HG03378 (cell line): ENCODE measurements at regions not wholly inside any gene's neighbourhood (a gene's known extent, or its start where the extent isn't known, plus 50 kb on each side); places are given as distances from the start of the nearest gene placed in this dataset.
"Not testable (repeated sequence)": the region's sequence is repeated elsewhere in the genome, so short reads cannot be mapped to it uniquely, and the experiment has no call there.

Source experiments
- ATAC-seq: cut with Tn5 transposase; IDR thresholded peaks from one replicate; pipeline ENCODE4 v1.9.1; 2021; ENCODE audit warnings: mild to moderate bottlenecking, moderate library complexity; ENCODE audit not compliant: unreplicated experiment

DNA sequence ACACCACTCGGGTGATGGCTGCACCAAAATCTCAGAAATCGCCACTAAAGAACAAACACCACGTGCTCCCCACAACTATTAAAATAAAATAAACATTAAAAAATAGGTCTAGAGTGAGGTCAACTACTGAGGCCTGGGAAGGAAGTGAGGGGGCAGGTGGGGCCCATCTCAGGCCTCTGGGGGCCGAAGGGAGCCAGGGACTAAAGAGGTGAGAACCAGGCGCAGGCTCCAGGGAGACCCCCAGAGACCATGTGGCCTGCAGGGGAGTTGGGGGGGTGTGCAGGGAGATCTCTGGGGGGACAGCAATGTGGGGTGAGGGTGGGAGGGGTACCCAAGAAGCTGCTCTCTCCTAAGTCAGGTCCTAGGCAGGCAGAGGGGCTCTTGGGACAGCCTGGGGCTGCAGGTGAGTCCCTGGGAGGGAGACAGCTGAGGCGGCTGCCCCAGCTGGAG is 111.3 kb upstream of the SMURF2 start:
- ATAC-seq: no peak

DNA sequence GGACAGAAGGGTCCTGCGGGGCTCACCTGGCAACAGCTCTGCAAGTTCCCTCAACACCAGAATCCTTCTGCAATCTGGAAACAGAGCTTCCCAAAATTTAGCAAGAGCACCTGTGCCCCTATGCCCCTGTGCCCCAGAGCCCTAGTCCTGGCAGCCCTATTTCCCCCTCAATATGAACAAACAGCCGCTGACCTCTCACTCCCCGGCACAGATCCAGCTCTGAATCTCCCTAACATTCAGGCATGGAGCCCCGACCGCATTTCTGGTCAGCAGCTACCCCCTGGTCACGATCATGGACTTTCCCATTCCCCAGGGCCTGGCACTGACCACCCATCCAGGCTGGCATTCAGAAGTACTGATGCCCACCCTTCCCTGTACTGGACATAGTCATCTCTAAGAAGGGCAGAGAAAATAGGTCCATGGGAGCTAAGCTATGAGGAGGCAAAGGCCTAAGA is 110.8 kb upstream of the SMURF2 start:
- no peak for ATAC-seq

DNA sequence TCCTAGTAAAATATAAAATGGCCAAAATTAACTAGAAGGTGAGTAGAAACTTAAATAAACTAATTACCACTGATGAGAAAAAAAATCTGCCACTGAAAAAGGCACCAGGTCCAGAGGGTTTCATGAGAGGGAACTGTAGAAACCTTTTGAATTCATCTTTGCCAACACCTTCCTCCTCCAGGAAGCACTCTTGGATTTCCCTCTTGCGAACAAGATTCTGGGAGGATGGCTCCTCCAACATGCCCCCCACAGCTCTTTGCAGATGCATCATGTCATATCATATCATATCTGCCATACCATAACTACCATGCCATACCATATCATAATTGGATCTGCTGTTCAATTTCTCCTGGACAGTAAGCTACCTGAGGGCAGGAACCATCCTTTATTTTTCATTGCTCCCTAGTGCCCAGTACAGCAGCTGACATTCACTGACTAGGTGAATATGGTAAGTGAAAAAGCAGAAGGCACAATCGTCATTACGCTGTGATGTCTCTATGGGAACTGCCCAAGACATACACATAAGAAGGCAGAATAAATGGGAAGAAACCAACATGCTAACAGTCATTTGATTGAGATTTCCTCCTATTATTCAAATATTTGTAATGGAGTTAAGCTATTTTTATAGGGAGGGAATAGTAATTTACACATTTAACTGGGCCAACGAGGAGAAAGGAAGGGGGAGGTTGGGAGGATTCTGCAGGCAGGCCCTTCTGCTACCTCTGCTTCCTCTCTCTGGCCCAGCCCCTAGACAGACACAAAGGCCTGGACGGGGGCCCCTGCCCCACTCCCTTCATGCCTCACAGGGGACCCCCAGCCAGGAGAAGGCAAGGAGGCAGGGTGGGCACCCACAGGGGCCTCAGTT is 110.1 kb upstream of the SMURF2 start:
- ATAC-seq: no peak

DNA sequence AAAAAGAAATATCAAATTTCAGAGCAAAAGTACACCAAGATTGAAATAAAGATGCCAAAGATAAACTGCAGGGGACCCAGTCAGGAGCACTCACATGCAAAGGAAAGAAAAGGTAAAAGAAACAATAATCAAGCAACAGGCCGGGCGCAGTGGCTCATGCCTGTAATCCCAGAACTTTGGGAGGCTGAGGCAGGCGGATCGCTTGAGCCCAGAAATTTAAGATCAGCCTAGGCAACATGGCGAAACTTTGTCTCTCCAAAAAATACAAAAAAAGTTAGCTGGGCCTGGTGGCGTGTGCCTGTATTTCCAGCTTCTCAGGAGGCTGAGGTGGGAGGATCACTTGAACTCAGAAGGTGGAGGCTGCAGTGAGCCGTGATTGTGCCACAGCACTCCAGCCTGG is 107.6 kb upstream of the SMURF2 start:
- no peak for ATAC-seq

DNA sequence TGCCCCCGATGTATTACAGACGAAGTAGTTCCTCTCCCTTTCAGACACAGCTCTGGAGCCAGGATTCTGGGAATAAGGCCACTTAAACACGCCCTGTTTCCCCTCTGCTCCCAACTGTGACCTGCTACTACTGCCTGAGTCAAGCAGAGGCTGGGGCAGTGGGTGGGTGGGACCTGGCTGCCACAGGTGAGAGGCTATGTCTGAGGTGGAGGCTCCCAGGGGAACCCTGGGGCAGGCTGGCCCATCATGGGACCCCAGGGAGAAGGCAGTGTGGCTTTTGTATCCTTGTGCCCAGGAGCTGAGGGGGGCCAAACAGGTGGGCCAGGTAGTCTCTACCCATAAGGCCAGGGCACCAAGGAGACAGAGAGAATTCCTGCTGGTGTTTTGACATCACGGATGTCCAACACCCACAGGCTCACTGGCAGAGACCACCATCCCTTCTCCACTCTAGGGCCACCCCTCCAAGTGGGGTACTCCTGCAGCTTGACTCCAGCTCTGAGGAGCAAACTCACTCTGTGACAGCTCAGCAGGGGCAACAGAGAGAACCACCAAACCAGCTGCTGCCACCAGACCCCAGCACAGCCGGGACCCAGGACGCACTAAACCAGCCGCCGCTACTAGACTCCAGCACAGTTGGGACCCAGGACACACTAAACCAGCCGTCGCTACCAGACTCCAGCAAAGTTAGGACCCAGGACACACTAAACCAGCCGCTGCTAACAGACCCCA is 105.3 kb upstream of the SMURF2 start:
- no peak for ATAC-seq

DNA sequence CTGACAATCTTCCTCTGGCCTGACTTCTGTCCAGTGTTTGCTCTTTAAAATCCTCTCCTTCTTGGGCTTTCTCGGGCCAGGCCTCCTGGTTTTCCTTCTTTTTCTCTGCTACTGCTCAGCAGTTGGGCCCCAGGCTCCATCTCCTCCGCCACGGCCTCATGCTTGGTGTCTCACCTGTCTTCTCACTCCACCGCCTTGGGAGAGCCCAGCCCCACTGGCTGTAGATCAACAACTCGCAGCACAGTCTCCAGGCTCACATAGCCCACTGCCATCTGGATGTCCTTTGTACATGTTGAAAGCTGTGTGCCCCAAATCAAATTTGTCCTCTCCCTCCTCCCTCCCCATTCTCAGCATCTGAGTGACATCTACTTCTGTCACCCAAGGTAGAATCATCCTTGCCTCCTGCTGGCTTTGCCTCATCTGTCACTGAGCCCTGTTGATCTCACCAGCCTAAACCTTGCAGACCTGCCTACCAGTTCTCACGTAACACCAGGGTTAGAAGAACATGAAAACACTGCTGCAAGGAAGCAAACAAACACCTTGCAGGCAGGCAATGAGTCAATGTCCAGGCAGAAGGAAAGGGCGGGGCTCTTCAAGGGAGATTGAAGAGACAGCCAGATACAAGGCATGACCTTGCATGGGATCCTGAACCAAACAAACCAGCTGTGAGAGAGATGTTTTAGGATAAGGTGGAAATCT is 103.2 kb upstream of the SMURF2 start:
- ATAC-seq: no peak

DNA sequence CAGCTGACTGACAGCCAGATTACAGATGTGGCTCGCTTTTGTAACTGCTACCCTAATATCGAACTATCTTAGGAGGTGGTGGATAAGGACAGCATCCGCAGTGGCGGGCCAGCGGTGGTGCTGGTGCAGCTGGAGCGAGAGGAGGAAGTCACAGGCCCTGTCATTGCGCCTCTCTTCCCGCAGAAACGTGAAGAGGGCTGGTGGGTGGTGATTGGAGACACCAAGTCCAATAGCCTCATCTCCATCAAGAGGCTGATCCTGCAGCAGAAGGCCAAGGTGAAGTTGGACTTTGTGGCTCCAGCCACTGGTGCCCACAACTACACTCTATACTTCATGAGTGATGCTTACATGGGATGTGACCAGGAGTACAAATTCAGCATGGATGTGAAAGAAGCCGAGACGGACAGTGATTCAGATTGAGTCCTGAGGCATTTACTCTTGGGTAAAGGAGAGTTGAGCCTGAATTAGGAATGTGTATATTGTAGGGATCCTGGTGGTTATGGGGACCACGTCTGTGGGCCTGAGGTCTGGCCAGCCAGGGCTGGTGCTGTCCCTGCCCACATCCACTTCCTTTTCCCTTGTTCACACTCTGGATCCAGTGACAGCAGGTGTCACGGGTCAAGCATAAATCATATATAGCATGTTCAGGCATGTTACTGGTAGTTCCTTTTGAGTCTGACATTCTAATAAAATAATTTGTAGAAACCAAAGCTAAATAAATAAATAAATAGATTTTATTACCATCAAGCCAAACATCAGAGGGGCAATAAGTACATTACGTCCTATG is 89.0 kb upstream of the SMURF2 start:
- ATAC-seq: no peak

DNA sequence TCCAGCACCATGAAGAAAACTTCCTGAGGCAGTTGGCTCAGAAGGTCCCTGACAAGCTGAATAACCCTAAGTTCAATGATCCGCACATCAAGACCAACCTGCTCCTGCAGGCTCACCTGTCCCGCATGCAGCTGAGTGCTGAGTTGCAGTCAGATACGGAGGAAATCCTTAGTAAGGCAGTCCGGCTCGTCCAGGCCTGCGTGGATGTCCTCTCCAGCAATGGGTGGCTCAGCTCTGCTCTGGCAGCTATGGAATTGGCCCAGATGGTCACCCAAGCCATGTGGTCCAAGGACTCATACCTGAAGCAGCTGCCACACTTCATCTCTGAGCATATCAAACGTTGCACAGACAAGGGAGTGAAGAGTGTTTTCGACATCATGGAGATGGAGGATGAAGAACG is 88.4 kb upstream of the SMURF2 start:
- ATAC-seq: no peak

DNA sequence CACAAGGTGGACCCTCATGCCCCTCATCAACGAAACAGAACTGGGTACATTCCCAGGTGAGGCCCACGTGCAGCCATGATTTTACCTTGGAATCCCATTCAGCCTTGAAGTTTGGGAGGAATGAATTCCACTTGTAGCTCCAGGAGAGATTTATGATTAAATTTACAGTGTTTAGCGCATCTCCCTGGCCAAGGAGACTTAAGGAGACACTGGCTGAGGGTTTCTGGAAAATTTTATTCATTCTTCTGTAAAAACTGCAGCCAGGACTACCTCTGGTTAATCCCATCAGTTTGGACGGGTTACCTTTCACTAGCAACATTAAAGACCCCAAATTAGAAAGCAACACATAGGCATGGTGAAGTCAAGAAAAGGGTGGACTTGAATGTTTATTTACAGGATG is 87.2 kb upstream of the SMURF2 start:
- no peak for ATAC-seq

DNA sequence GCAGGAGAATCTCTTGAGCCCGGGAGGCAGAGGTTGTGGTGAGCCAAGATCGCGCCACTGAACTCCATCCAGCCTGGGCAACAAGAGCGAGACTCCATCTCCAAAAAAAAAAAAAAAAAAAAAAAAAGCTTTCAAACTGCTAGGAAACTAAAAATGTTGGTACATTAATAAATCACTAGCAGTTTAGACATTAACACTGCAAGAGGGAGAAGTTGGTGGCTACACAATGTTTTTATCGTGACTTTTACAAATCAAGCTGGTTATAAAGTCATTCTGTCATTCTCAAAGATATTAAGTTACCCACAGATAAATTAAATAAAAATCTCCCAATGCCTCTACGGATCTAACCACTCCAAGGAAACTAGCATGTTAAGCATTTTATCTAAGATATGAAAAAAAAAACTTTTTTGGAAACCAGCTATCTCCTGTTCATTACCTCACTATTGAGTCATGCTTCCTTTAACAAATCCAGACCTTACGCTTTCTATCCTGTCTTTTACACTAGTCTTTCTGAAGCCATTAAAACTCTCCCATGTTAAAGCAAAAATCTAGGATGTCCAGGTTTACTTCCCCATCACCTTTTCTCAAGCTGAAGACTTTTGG is 85.9 kb upstream of the SMURF2 start:
- no peak for ATAC-seq

DNA sequence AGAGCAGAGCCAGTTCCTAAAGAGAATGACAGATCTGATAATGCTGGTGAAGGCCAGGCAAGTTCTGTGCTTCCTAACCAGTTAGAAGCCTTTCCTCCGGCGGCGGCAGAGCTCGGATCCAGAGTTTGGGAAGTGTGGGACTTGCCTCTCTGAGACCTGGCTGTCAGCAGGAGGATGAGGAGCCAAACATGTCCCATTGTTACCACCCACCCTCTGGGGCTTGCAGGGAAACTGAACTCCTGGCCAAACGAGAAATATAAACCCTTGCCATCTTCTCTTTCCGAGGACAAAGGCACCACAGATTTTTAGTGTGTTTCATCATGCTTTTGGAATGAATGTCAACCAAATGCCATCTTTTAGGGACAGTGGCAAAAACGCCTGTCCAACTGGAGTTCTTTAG is 80.2 kb upstream of the SMURF2 start:
- no peak for ATAC-seq

DNA sequence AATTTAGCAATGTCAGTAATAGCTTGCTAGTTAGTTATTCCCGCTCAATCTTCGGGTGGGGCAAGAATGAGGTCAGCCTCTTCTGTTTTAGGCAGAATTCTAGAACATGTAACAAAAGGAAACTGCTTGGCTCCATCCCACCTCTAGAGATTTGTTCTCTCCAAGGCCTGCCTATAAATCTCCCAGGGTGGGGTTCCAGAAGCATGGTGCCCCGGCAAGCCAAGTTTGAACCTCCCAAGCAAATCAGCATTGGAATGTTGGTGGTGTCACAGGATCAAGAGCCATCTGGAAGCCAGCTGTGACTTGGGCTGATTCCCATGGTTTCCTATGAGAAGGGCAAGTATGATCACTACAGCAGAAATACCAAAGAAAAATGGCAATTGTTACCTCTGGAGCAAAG is 79.8 kb upstream of the SMURF2 start:
- ATAC-seq: not testable (repeated sequence)

DNA sequence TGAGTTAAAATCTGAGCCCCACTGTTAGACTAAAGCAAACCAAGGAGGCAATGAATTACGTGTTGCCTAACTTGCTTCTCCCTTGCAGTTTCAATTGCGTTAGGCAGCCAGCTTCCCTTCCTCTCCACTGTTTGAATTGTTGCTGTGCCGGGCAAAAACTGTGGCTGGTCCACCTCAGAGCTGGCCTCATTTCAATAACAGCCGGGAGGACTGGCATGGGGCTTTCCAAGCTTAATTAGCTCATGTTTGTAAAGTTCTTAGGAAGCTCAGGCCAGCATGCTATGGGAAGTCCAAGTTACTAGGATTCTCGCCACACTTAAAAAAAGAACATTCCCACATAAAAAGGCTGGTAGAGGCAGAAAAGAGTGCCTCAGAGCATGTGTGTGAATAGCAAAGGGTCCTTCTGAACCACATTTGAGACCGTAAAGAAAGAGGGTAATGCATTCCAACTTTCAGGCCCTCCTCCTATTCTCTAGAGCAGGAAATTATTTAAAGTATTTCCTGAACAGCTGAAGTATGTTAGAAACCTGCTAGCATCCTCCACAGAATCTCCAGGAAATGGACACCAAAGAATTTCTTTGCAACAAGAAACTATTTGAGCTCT is 79.0 kb upstream of the SMURF2 start:
- ATAC-seq: no peak

DNA sequence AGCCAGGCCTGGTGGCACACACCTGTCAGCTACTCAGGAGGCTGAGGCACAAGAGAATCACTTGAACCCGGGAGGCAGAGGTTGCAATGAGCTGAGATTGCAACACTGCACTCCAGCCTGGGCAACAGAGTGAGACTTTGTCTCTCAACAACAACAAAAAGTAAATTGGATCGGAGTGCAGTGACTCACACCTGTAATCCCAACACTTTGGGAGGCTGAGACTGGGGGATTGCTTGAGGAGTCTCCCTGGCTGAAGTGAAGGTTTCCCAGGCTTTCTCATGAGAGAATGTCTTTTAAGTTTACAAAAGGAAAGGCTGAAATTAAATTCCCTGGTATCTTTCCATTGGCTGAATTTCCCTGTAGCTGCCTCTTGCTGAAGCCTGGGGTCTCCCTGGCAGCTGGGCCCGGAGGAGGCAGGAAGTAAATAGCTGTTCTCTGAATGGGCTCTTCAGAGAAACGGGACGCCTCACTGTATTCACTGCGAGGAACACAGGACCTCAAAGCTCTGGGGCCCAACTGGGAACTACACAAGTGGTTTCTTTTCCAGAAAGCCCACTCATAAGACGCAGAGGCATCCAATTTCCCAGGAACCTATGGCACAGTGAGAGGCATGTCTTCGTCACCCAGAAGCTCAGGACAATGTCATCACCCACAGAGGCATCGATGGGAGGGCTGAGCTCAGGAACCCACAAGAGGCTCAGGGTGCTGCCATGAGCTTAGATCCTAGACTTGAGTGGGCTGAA is 77.4 kb upstream of the SMURF2 start:
- no peak for ATAC-seq

DNA sequence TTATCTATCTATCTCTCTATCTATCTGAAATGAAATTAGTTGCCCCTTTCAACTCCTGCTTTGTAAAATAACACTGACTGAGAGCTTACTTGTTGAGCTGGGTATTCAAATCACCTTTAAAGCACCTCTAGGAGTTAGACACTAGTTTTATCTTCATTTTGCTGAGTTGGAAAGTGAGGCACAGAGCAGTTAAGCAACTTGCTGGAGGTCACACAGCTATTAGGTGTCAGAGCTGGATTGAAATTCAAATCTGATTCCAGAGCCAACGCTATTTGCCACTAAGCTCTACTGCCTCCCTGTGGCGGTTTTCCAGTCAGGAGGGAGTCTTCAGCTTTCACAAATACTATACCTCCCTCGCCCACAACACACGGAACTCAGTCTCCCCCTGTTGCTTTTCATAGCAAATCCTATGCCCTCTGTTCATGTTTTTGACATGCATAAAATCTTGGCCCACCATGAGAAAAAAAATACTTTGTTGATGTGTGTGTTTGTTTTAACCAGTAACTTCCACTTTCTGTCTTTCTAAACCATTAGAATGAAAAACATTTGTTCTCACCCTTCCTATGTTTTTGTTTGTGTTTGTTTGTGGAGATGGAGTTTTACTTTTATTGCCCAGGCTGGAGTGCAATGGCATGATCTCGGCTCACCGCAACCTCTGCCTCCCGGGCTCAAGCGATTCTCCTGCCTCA is 74.8 kb upstream of the SMURF2 start:
- ATAC-seq: no peak

DNA sequence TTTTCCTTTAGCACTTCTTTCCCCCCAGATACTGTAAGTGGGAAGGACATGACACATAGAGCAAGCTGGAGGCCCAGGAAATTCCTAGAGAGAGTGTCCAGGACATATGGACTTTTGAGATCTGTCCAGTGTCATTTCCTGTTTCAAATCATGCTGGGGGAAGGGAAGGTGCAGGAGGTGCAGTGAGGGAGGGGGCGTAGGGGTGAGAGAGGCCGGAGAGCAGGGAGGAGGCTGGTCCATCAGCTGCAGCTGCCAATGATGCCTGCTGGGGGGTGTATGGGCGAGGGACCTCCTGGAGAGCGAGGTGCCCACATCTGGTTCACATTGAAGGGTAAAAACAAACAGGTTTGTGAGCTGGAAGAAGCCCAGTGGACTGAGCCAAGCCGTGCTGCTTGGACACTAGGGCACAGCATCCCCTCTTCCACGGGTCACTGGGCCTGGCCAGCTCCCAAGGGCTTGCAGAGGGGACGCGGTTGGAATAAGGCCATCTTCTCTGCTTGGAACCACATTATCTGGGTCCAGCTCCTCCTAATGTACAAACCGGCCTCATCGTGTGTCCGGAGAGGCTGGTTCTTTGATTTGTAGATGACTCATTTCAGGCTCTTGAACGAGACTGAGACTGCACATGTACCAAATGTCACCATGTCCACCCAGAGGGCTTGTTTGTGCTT is 70.4 kb upstream of the SMURF2 start:
- ATAC-seq: no peak

DNA sequence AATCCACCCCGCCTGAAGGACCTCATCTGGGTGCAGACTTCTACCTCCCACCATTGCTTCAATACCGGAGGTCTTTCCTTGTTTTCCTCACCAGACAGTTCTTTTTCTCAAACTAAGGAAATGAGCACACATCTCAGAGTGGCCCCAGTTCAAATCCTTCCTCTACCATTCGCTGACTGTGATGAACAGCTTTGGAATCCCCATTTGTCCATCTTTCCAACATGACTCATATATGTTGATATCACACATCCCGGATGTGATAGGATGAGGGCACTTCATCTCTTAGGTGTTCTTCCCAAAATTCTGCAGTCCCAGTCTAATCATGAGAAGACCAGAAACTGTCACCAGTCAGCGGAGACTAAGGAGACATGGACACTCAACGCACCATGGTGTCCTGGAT is 67.9 kb upstream of the SMURF2 start:
- not testable (repeated sequence) for ATAC-seq

DNA sequence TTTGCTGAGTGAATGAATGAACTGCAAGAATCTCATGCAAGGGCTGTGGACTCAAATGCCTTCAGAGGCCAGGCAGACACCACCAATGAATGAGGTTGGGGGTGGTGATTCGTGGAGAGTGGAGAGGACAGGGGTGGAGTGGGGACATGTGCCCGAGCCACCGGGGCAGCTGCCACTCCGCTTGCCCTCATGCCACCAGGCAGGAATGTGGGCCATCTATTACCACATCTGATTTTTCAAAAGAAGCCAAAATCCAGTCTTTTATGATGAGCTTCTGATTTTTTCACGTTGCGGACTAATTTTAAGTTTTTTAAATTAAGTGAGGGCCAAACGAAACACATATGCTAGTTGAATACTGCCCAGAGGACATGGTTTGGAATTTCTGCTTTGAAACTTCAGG is 67.1 kb upstream of the SMURF2 start:
- ATAC-seq: no peak
